Heart left ventricle (tissue), 16 donors: ENCODE measurements at regions not wholly inside any gene's neighbourhood (a gene's known extent, or its start where the extent isn't known, plus 50 kb on each side); places are given as distances from the start of the nearest gene placed in this dataset.
A peak's percentile ranks its signal among the peaks of the same experiment; 100 is the strongest.

Experiments used
- ATAC-seq, 4 donors: fragments of 200-7000 bp; cut with Tn5 transposase; one replicate each; pipeline ENCODE4 v1.9.1; 2020 to 2022; ENCODE audit warnings: moderate library complexity in 4 of 4, mild to moderate bottlenecking in 3 of 4, moderate number of reproducible peaks in 1 of 4
- DNase-seq, 5 donors: peaks; one replicate each; pipeline ENCODE4 v3.0.0-alpha.2; 2020
- H3K27ac ChIP-seq, 12 donors: fragments of 200-600 bp; sonication (generic) in 4 of 12; one replicate each; pipeline versions ENCODE4 v1.5.0 to v1.8.0; 2016 to 2022; ENCODE audit warnings: mild to moderate bottlenecking in 2 of 12
- H3K27me3 ChIP-seq, 9 donors: fragments of 200-600 bp; sonication (generic) in 2 of 9; one replicate each; pipeline versions ENCODE4 v1.5.1 to v1.8.0; 2016 to 2022; ENCODE audit warnings: mild to moderate bottlenecking in 3 of 9
- H3K36me3 ChIP-seq, 9 donors: fragments of 200-600 bp; sonication (generic) in 2 of 9; one replicate each; pipeline versions ENCODE4 v1.5.0 to v1.8.0; 2018 to 2022; ENCODE audit warnings: mild to moderate bottlenecking in 2 of 9
- H3K4me1 ChIP-seq, 12 donors: fragments of 200-600 bp; sonication (generic) in 4 of 12; one replicate each; pipeline versions ENCODE4 v1.5.0 to v1.8.0; 2016 to 2022; ENCODE audit warnings: mild to moderate bottlenecking in 3 of 12
- H3K4me3 ChIP-seq, 12 donors: fragments of 200-600 bp; sonication (generic) in 4 of 12; one replicate each; pipeline versions ENCODE4 v1.5.0 to v1.8.0; 2017 to 2022; ENCODE audit warnings: mild to moderate bottlenecking in 9 of 12, moderate library complexity in 4 of 12
- H3K9me3 ChIP-seq, 12 donors: fragments of 200-600 bp; sonication (generic) in 4 of 12; one replicate each; pipeline versions ENCODE4 v1.5.0 to v1.8.0; 2016 to 2022; ENCODE audit warnings: mild to moderate bottlenecking in 1 of 12
- CTCF ChIP-seq, 12 donors: fragments of 200-600 bp; sonication (generic) in 4 of 12; IDR thresholded peaks; one replicate each; pipeline versions ENCODE4 v1.5.0 to v1.8.0; 2018 to 2022; ENCODE audit warnings: antibody characterized with exemption in 12 of 12, mild to moderate bottlenecking in 5 of 12
- POLR2A ChIP-seq, 2 donors: fragments of 450-650 bp; IDR thresholded peaks; one replicate each; pipeline ENCODE4 v1.6.1; 2017; ENCODE audit warnings: antibody characterized with exemption in 2 of 2, mild to moderate bottlenecking in 2 of 2, moderate library complexity in 2 of 2
- WGBS, 4 donors: extraction: QIAGEN DNeasy Blood & Tissue Kit in 2 of 4; methylation state at CpG; one replicate each; pipeline versions ENCODE4 v1.1.5 to v1.1.7; 2013 to 2018; 5-methylcytosine and 5-hydroxymethylcytosine counted together
- intact Hi-C, 10 donors: fragments of 100-400 bp; cut with DNase I; formaldehyde crosslinking; loops; one replicate each; pipeline versions ENCODE4 v1.11.1 to v1.14.2; 2022
- donor health status: ischemic (EF 13 %, LVEDD 7.1; RV severe dilation, severe dysfunction).
- donor health status: healthy with polysubstance abuse.
- donor health status: DM: no; HTN: yes; CAD: no.
- donor health status: DM: no; HTN: no; CAD: no.
- donor health status: ischemic (EF 25% LVEDD 6.9; RV normal size, moderate dysfunction).
- donor health status: ischemic (EF 25% LVEDD 5.7; RV mildly dilated, moderate dysfunction).
- donor health status: healthy.
- donor health status: DM: yes; HTN: yes; CAD: no.
- donor health status: ischemic (EF 35%, LVEDD 5.7; RV mildly dilated, moderate dysfunction).
- donor health status: nonischemic (EF 11% LVEDD 7.7; RV severe dilation, severe dysfunction).
- donor health status: DM: yes; HTN: yes; CAD: no.
- donor health status: PGD.
- donor health status: ischemic (EF 29% LVEDD 5.4; RV normal size, mild dysfunction).
- donor health status: nonischemic (EF 23%, LVEDD 6.1; RV moderate dilation, normal function).

GRCh38 chr13:91014696-91015095, 332.8 kb upstream of the MIR17HG start:
- Histone ChIP-seq H3K4me1 (no peaks in the 10 kb centered on the region), H3K27me3 (no peaks in the 10 kb centered on the region), H3K27ac (no peak overlapping the region), H3K9me3 (no peaks in the 10 kb centered on the region), H3K4me3 (no peak overlapping the region), H3K36me3 (no peaks in the 10 kb centered on the region)
- no peak for TF ChIP-seq POLR2A (IDR thresholded peaks at IDR 0.05)
- no peak for TF ChIP-seq CTCF (IDR thresholded peaks at IDR 0.05)
- DNase-seq (no peak), ATAC-seq (no peak)
- WGBS, 4 donors = 22 to 61% (median 45%) methylated on average over 3 of the region's 3 CpGs
- intact Hi-C loops = no loop called here

GRCh38 chr13:91017031-91017668, 330.3 kb upstream of the MIR17HG start:
- intact Hi-C loops = no loop called here
- no peaks in the 10 kb centered on the region for H3K4me1 ChIP-seq
- DNase-seq (peak in 1 of 5 donors; percentile 23), ATAC-seq (no peak)
- no peak overlapping the region for H3K4me3 ChIP-seq
- no peak overlapping the region for H3K27ac ChIP-seq
- no peaks in the 10 kb centered on the region for H3K36me3 ChIP-seq
- TF ChIP-seq CTCF (IDR thresholded peaks at IDR 0.05) = peak; percentile 33 to 65 (median 53)
- no peak for TF ChIP-seq POLR2A (IDR thresholded peaks at IDR 0.05)
- H3K9me3 ChIP-seq = no peaks in the 10 kb centered on the region
- 46 to 50% (median 47%) methylated on average over 2 of the region's 2 CpGs for WGBS, 4 donors
- peaks cover 0 to 4% (median 0%) of the 10 kb centered on the region in 9 donors for H3K27me3 ChIP-seq

GRCh38 chr13:91017669-91018053, 329.8 kb upstream of the MIR17HG start:
- H3K9me3 ChIP-seq = no peaks in the 10 kb centered on the region
- DNase-seq = no peak
- peak in 1 of 12 donors; percentile 14 for TF ChIP-seq CTCF (IDR thresholded peaks at IDR 0.05)
- no peak for TF ChIP-seq POLR2A (IDR thresholded peaks at IDR 0.05)

GRCh38 chr13:91020461-91021034, 326.9 kb upstream of the MIR17HG start:
- no peak for DNase-seq
- H3K4me1 ChIP-seq = no peaks in the 10 kb centered on the region
- no peak for ATAC-seq
- no peaks in the 10 kb centered on the region for H3K36me3 ChIP-seq
- H3K27ac ChIP-seq = no peak overlapping the region
- no peak overlapping the region for H3K4me3 ChIP-seq
- no peak for TF ChIP-seq CTCF (IDR thresholded peaks at IDR 0.05)
- TF ChIP-seq POLR2A (IDR thresholded peaks at IDR 0.05) = no peak
- intact Hi-C loops = no loop called here
- H3K9me3 ChIP-seq = no peaks in the 10 kb centered on the region
- peaks cover 0 to 7% (median 0%) of the 10 kb centered on the region in 9 donors for H3K27me3 ChIP-seq

More at GRCh38 chr13:91017669-91018053, 329.8 kb upstream of the MIR17HG start:
- no peaks in the 10 kb centered on the region for H3K4me1 ChIP-seq
- intact Hi-C loops = no loop called here
- H3K27me3 ChIP-seq = peaks cover 0 to 7% (median 0%) of the 10 kb centered on the region in 9 donors
- WGBS, 4 donors = 65 to 70% (median 66%) methylated on average over 15 of the region's 15 CpGs
- H3K27ac ChIP-seq = no peak overlapping the region
- ATAC-seq = no peak
- H3K36me3 ChIP-seq = no peaks in the 10 kb centered on the region
- H3K4me3 ChIP-seq = no peak overlapping the region
